Heart right ventricle (tissue), 16 donors: ENCODE measurements at regions not wholly inside any gene's neighbourhood (a gene's known extent, or its start where the extent isn't known, plus 50 kb on each side); places are given as distances from the start of the nearest gene placed in this dataset.

Source experiments
- ATAC-seq, 8 donors: fragments of 200-7000 bp; cut with Tn5 transposase; one replicate each; pipeline ENCODE4 v1.9.1; 2020; ENCODE audit warnings: mild to moderate bottlenecking in 8 of 8, moderate library complexity in 8 of 8, moderate number of reproducible peaks in 1 of 8
- DNase-seq, 2 donors: peaks; one replicate each; pipeline ENCODE4 v3.0.0-alpha.2; 2020
- H3K27ac ChIP-seq, 10 donors: fragments of 200-600 bp; sonication (generic) in 2 of 10; one replicate each; pipeline versions ENCODE4 v1.5.0 to v1.8.0; 2020 to 2022; ENCODE audit warnings: mild to moderate bottlenecking in 3 of 10
- H3K27me3 ChIP-seq, 7 donors: fragments of 200-600 bp; one replicate each; pipeline ENCODE4 v1.8.0; 2021 to 2022; ENCODE audit warnings: mild to moderate bottlenecking in 2 of 7
- H3K36me3 ChIP-seq, 9 donors: fragments of 200-600 bp; sonication (generic) in 1 of 9; one replicate each; pipeline versions ENCODE4 v1.5.0 to v1.8.0; 2020 to 2022; ENCODE audit warnings: mild to moderate bottlenecking in 2 of 9
- H3K4me1 ChIP-seq, 9 donors: fragments of 200-600 bp; sonication (generic) in 1 of 9; one replicate each; pipeline versions ENCODE4 v1.5.0 to v1.8.0; 2020 to 2022; ENCODE audit warnings: mild to moderate bottlenecking in 4 of 9
- H3K4me3 ChIP-seq, 10 donors: fragments of 200-600 bp; sonication (generic) in 2 of 10; one replicate each; pipeline versions ENCODE4 v1.5.0 to v1.8.0; 2020 to 2022; ENCODE audit warnings: mild to moderate bottlenecking in 7 of 10, moderate library complexity in 2 of 10
- H3K9me3 ChIP-seq, 11 donors: fragments of 200-600 bp in 10 of 11; sonication (generic) in 2 of 11; one replicate each; pipeline versions ENCODE4 v1.5.0 to v1.8.0; 2013 to 2022; ENCODE audit warnings: mild to moderate bottlenecking in 2 of 11, control low read depth in 1 of 11, moderate library complexity in 1 of 11
- CTCF ChIP-seq, 9 donors: fragments of 200-600 bp; sonication (generic) in 2 of 9; IDR thresholded peaks; one replicate each; pipeline versions ENCODE4 v1.5.0 to v1.8.0; 2021 to 2022; ENCODE audit warnings: antibody characterized with exemption in 9 of 9, mild to moderate bottlenecking in 5 of 9, moderate library complexity in 1 of 9
- WGBS, 2 donors: extraction: QIAGEN DNeasy Blood & Tissue Kit; methylation state at CpG; one replicate each; pipeline ENCODE4 v1.1.7; 2013; ENCODE audit warnings: inconsistent platforms in 1 of 2; 5-methylcytosine and 5-hydroxymethylcytosine counted together
- intact Hi-C, 10 donors: fragments of 100-400 bp; cut with DNase I; formaldehyde crosslinking; loops; one replicate each; pipeline versions ENCODE4 v1.11.1 to v1.14.2; 2022
- donor health status: Arrhythmogenic right ventricular cardiomyopathy.
- donor health status: ischemic (EF 13 %, LVEDD 7.1; RV severe dilation, severe dysfunction).
- donor health status: healthy with polysubstance abuse.
- donor health status: DM: no; HTN: yes; CAD: no.
- donor health status: DM: no; HTN: no; CAD: no.
- donor health status: ischemic (EF 25% LVEDD 6.9; RV normal size, moderate dysfunction).
- donor health status: ischemic (EF 25% LVEDD 5.7; RV mildly dilated, moderate dysfunction).
- donor health status: healthy.
- donor health status: DM: yes; HTN: yes; CAD: no.
- donor health status: Ischemic cardiomyopathy.
- donor health status: ischemic (EF 35%, LVEDD 5.7; RV mildly dilated, moderate dysfunction).
- donor health status: nonischemic (EF 11% LVEDD 7.7; RV severe dilation, severe dysfunction).
- donor health status: DM: yes; HTN: yes; CAD: no.
- donor health status: PGD.
- donor health status: ischemic (EF 29% LVEDD 5.4; RV normal size, mild dysfunction).
- donor health status: nonischemic (EF 23%, LVEDD 6.1; RV moderate dilation, normal function).

GRCh38 chr9:11319538-11319937 lies 706.7 kb upstream of the PTPRD start:
- Histone ChIP-seq H3K9me3 (no peaks in the 10 kb centered on the region), H3K4me3 (no peak overlapping the region), H3K27me3 (no peaks in the 10 kb centered on the region), H3K4me1 (no peaks in the 10 kb centered on the region), H3K36me3 (no peaks in the 10 kb centered on the region), H3K27ac (no peak overlapping the region)
- intact Hi-C loops, result loop anchor here in 1 of 10 donors (10.0 kb wide), 1 partner anchor 1275 kb away; no protein-coding TSS in a partner anchor
- TF ChIP-seq CTCF (IDR thresholded peaks at IDR 0.05), result peak in 7 of 9 donors; percentile 24 to 51 (median 32)
- WGBS, 2 donors, result 19 to 21% methylated on average over 5 of the region's 5 CpGs
- ATAC-seq (no peak), DNase-seq (no peak)

DNA sequence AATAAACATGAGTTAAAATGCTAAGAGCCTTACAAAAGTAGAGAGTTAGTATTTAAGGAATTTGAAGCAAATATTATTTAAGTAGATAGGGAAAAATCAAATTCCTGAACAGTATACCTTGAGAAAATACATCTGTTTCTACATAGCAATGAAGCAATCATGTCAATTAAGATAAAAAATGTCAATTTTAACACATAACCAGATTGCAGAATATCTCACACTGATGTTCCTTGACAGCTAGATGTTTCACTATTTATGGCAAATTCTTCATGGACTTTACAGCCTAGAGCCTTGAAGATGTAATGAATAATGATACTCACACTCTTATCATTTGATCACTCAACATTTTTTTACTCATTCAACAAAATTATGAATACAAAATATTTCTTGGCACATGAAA lies 708.2 kb upstream of the PTPRD start:
- intact Hi-C loops, result no loop called here
- Histone ChIP-seq H3K4me1 (no peaks in the 10 kb centered on the region), H3K36me3 (no peaks in the 10 kb centered on the region), H3K4me3 (no peak overlapping the region), H3K27me3 (no peaks in the 10 kb centered on the region), H3K9me3 (no peaks in the 10 kb centered on the region), H3K27ac (no peak overlapping the region)
- DNase-seq, result no peak
- no peak for ATAC-seq
- TF ChIP-seq CTCF (IDR thresholded peaks at IDR 0.05), result no peak

GRCh38 chr9:11323457-11323856 lies 710.7 kb upstream of the PTPRD start:
- Histone ChIP-seq H3K36me3 (no peaks in the 10 kb centered on the region), H3K27ac (no peak overlapping the region), H3K9me3 (no peaks in the 10 kb centered on the region), H3K4me3 (no peak overlapping the region), H3K27me3 (no peaks in the 10 kb centered on the region), H3K4me1 (no peaks in the 10 kb centered on the region)
- DNase-seq (no peak), ATAC-seq (no peak)
- TF ChIP-seq CTCF (IDR thresholded peaks at IDR 0.05), result no peak
- WGBS, 2 donors, result 57 to 70% methylated on average over 1 of the region's 1 CpG
- intact Hi-C loops, result no loop called here

DNA sequence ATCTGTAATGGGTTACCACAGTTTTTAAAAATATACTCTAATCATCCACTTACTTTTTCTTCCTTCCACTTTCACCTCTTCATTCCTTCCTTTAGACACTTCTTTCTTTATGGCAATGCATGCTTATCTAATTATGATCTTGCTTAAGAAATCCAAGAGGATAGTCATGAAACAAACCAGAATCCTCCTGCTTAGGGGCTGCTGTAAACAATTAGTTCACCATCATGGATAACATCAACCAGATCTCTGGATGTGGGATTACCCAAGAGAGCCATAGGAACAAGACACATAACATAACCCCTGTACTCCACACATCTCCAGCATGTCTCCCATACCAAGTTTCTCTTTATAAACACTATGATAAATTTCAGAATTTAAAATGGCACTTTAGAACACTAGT lies 713.4 kb upstream of the PTPRD start:
- DNase-seq (no peak), ATAC-seq (no peak)
- Histone ChIP-seq H3K27me3 (no peaks in the 10 kb centered on the region), H3K36me3 (no peaks in the 10 kb centered on the region), H3K9me3 (peaks cover 0 to 5% (median 0%) of the 10 kb centered on the region in 11 donors), H3K4me3 (no peak overlapping the region), H3K27ac (no peak overlapping the region), H3K4me1 (no peaks in the 10 kb centered on the region)
- TF ChIP-seq CTCF (IDR thresholded peaks at IDR 0.05), result no peak
- intact Hi-C loops, result no loop called here

DNA sequence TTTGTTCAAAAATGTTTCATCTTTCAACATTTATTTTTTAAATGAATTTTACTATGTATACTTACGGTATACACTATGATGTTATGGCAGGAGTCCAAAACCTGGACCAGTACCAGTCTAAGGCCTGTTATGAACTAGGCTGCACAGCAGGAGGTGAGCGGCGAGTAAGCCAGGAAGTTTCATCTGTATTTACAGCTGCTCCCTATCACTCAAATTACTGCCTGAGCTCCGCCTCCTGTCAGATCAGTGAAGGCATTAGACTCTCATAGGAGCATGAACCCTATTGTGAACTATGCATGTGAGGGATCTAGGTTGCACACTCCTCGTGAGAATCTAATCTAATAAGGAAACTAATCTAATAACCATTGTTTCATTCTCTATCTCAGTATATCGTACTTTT lies 715.5 kb upstream of the PTPRD start:
- no peaks in the 10 kb centered on the region for H3K36me3 ChIP-seq
- H3K4me3 ChIP-seq, result no peak overlapping the region
- H3K4me1 ChIP-seq, result no peaks in the 10 kb centered on the region
- peaks cover 0 to 11% (median 0%) of the 10 kb centered on the region in 11 donors for H3K9me3 ChIP-seq
- intact Hi-C loops, result no loop called here
- 57 to 63% methylated on average over 6 of the region's 6 CpGs for WGBS, 2 donors
- DNase-seq, result no peak
- no peaks in the 10 kb centered on the region for H3K27me3 ChIP-seq
- ATAC-seq, result no peak
- no peak overlapping the region for H3K27ac ChIP-seq
- TF ChIP-seq CTCF (IDR thresholded peaks at IDR 0.05), result no peak
